MM.1S (cell line): ENCODE measurements at regions not wholly inside any gene's neighbourhood (a gene's known extent, or its start where the extent isn't known, plus 50 kb on each side); places are given as distances from the start of the nearest gene placed in this dataset.

Experiments
- CTCF ChIP-seq: fragments of 300-600 bp; sonication (generic); IDR thresholded peaks from 2 replicates; pipeline ENCODE4 v1.5.1; 2016; ENCODE audit warnings: antibody characterized with exemption, low read length, mixed read lengths
- EZH2 ChIP-seq: fragments of 300-600 bp; sonication (generic); optimal IDR thresholded peaks from 2 replicates; pipeline ENCODE3; 2017; ENCODE audit warnings: low read depth, mild to moderate bottlenecking, antibody characterized with exemption, low read length, mixed read lengths
- EZH2phosphoT487 ChIP-seq: fragments of 300-600 bp; sonication (generic); IDR thresholded peaks from 2 replicates; pipeline ENCODE4 v1.6.1; 2018; ENCODE audit warnings: antibody characterized with exemption, low read length

DNA sequence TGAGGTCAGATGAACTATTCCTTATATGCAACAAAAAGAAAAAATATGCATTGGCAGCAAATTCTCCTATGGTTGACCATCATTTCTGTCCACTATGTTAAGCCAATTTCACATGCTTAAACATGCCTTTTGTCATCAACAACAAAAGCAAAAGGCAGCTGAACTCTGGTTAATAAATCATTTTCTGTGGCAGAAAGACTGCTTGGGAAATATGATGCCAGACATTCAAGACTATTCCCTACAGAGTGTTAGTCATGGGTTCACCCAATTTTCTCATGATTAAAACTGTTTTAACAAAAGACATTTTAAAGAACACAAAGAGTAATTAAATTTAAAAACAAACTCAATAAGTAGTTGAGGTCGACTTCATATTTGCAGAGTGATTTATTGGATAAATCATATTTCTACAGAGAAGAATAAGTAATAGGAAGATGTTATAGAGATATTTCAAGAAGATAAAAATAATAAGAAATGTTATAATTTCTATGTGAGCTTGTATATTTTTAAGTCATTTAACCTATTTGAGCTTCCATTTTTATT lies 890.6 kb downstream of the STPG2 start:
- TF ChIP-seq CTCF (no peak), EZH2phosphoT487 (no peak), EZH2 (no peak)
